NCI-H748 (cell line): ENCODE measurements at regions not wholly inside any gene's neighbourhood (a gene's known extent, or its start where the extent isn't known, plus 50 kb on each side); places are given as distances from the start of the nearest gene placed in this dataset.
"Not testable (repeated sequence)": the region's sequence is repeated elsewhere in the genome, so short reads cannot be mapped to it uniquely, and the experiment has no call there.

Experiments
- DNase-seq: peaks from one replicate; lab custom pipeline; 2025; ENCODE audit not compliant: unreplicated experiment; lab: John Stamatoyannopoulos, UW

- not testable (repeated sequence) for DNase-seq
Observed at GRCh38 chr2:122571471-122571870, 816.0 kb downstream of the TSN start.

- DNase-seq: no peak
Observed at GRCh38 chr2:122575076-122575475, 819.6 kb downstream of the TSN start.

- no peak for DNase-seq
Observed at GRCh38 chr2:122583159-122583917, 827.9 kb downstream of the TSN start.

- no peak for DNase-seq
Observed at GRCh38 chr2:122590524-122590923, 835.1 kb downstream of the TSN start.

GRCh38 chr2:122595065-122595464, 839.6 kb downstream of the TSN start:
- no peak for DNase-seq

GRCh38 chr2:122596598-122596997, 841.1 kb downstream of the TSN start:
- no peak for DNase-seq

GRCh38 chr2:122598784-122599183, 843.3 kb downstream of the TSN start:
- DNase-seq: no peak

- DNase-seq: no peak
Observed at GRCh38 chr2:122610948-122611609, 855.6 kb downstream of the TSN start.

- DNase-seq: no peak
Observed at GRCh38 chr2:122622934-122623333, 867.5 kb downstream of the TSN start.

GRCh38 chr2:122627388-122627787, 871.9 kb downstream of the TSN start:
- no peak for DNase-seq

- DNase-seq: no peak
Observed at GRCh38 chr2:122634256-122634655, 878.8 kb downstream of the TSN start.

GRCh38 chr2:122634920-122635319, 879.5 kb downstream of the TSN start:
- no peak for DNase-seq

GRCh38 chr2:122635686-122636085, 880.2 kb downstream of the TSN start:
- DNase-seq: no peak

GRCh38 chr2:122636097-122636496, 880.6 kb downstream of the TSN start:
- DNase-seq: no peak

- DNase-seq: no peak
Observed at GRCh38 chr2:122639176-122639575, 883.7 kb downstream of the TSN start.

- DNase-seq: no peak
Observed at GRCh38 chr2:122639711-122640110, 884.3 kb downstream of the TSN start.

- DNase-seq: peak; percentile 97
Observed at GRCh38 chr2:122643725-122644329, 888.4 kb downstream of the TSN start.

- no peak for DNase-seq
Observed at GRCh38 chr2:122651236-122651635, 895.8 kb downstream of the TSN start.

- no peak for DNase-seq
Observed at GRCh38 chr2:122651780-122652179, 896.3 kb downstream of the TSN start.

GRCh38 chr2:122652670-122653069, 897.2 kb downstream of the TSN start:
- peak; percentile 63 for DNase-seq

- DNase-seq: no peak
Observed at GRCh38 chr2:122656403-122656802, 901.0 kb downstream of the TSN start.
